ENCODE measurements at regions not wholly inside any gene's neighbourhood (a gene's known extent, or its start where the extent isn't known, plus 50 kb on each side); places are given as distances from the start of the nearest gene placed in this dataset.
"Not testable (repeated sequence)": the region's sequence is repeated elsewhere in the genome, so short reads cannot be mapped to it uniquely, and the experiment has no call there.

DNA sequence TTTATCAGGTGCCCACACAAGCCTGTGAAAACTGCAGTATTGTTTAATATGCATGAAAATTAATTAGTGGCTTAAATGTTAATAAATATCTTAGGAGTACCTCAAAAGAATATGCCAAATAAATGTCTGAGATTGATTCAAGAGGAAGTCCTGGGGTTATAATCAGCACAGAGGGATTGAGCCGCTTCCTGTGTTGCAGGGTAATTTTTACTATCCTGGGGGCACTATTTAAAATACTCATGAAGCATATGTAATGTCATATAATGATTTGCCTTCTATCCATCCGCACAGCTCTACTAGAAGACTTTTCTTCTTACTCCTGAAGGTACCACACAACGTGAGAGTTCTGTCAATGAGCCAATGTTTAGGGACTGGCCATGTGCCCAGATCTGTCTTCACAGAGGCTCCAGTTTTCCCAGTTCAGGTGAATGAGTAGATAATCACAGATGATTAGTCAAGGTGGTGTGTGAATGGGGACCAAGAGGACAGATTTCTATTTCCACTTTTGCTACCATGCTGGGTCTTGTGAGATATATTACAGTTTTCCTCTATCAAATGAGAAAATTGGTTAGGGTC, 233.3 kb downstream of the USP46 start:
- no peak overlapping the region for H3K4me3 Mint-ChIP-seq
- H3K27ac Mint-ChIP-seq, result no peak overlapping the region
- H3K4me1 Mint-ChIP-seq (ENCODE audit: low read depth), result no peaks in the 10 kb centered on the region
- peaks cover 0 to 1% of the 10 kb centered on the region in 2 donors for H3K36me3 Mint-ChIP-seq (ENCODE audit: insufficient read depth in 2 of 2)
- no peaks in the 10 kb centered on the region for H3K27me3 Mint-ChIP-seq (ENCODE audit: low read depth)
- no peaks in the 10 kb centered on the region for H3K9me3 Mint-ChIP-seq
- ATAC-seq (replicated peaks in 1 of 2), result no peak
- DNase-seq, result no peak

DNA sequence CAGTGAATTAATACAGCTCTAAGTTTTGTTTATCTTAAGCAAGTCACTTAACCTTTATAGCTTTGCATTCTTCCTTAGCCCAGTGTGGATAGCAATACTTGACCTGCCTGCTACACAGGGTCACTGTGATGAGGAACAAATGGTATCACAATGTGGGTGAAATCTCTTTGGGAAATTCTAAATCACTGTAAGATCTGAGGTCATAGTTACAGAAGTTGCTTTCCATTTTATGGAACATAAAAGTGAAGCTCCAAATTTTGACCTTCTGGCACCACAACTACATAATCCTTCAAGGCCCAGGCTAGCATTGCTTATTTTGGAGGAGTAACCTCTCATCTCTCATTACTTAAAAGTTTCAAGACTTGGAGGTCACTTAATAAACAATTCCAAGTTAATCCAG, 227.7 kb downstream of the USP46 start:
- Mint-ChIP-seq H3K9me3 (no peaks in the 10 kb centered on the region), H3K4me1 (ENCODE audit: low read depth) (no peaks in the 10 kb centered on the region), H3K4me3 (no peak overlapping the region), H3K36me3 (ENCODE audit: insufficient read depth in 2 of 2) (no peaks in the 10 kb centered on the region), H3K27ac (no peak overlapping the region), H3K27me3 (ENCODE audit: low read depth) (peaks cover 14% of the 10 kb centered on the region)
- no peak for ATAC-seq (replicated peaks in 1 of 2)
- DNase-seq, result no peak

DNA sequence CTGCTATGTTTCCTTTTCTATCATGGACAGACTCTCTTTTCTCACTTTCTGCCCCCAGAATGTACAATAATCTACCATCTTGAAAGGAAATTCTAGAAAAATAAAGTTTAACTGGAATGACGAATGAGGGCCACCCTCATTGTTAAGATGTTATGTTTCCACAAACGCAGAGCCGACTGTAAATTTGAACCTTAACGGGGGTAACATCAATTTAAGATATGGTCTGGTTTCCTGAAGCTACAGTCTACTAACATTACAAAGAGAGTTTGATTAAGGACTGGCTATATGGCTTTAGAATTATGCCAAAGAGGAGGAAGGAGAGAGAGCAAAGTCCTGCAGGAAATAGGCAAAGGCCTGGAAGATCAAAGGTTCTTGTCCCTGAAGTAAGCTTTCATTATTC, 227.2 kb downstream of the USP46 start:
- H3K36me3 Mint-ChIP-seq (ENCODE audit: insufficient read depth in 2 of 2), result no peaks in the 10 kb centered on the region
- H3K9me3 Mint-ChIP-seq, result no peaks in the 10 kb centered on the region
- H3K4me3 Mint-ChIP-seq, result no peak overlapping the region
- DNase-seq (no peak), ATAC-seq (replicated peaks in 1 of 2) (no peak)
- H3K27ac Mint-ChIP-seq, result no peak overlapping the region
- no peaks in the 10 kb centered on the region for H3K4me1 Mint-ChIP-seq (ENCODE audit: low read depth)
- H3K27me3 Mint-ChIP-seq (ENCODE audit: low read depth), result peaks cover 16% of the 10 kb centered on the region

DNA sequence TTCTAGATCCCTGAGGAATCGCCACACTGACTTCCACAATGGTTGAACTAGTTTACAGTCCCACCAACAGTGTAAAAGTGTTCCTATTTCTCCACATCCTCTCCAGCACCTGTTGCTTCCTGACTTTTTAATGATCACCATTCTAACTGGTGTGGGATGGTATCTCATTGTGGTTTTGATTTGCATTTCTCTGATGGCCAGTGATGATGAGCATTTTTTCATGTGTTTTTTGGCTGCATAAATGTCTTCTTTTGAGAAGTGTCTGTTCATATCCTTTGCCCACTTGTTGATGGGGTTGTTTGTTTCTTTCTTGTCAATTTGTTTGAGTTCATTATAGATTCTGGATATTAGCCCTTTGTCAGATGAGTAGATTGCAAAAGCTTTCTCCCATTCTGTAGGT, 216.6 kb downstream of the USP46 start:
- not testable (repeated sequence) for H3K9me3 Mint-ChIP-seq; DNase-seq; H3K27me3 Mint-ChIP-seq (ENCODE audit: low read depth); ATAC-seq (replicated peaks in 1 of 2); H3K36me3 Mint-ChIP-seq (ENCODE audit: insufficient read depth in 2 of 2); H3K27ac Mint-ChIP-seq; H3K4me3 Mint-ChIP-seq; H3K4me1 Mint-ChIP-seq (ENCODE audit: low read depth)

DNA sequence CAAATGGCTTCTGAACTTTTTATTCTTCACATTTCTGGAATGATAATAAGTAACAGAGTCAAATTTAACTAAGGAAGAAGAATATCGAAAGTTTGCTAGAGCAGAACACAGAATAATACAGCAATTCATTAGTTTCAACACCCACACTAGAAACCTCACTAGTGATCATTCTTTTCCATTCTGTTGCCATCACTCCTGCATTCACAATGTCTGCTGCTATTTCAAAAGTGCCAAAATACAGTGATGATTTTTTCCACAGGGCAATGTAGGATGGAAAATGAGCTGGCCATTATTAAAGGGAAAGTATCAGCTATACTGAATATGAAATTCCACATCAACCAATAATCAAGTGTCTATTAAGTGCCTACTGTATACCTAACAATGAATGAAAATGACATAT, 186.7 kb downstream of the USP46 start:
- H3K27me3 Mint-ChIP-seq (ENCODE audit: low read depth), result no peaks in the 10 kb centered on the region
- H3K4me1 Mint-ChIP-seq (ENCODE audit: low read depth), result no peaks in the 10 kb centered on the region
- peaks cover 3 to 4% of the 10 kb centered on the region in 2 donors for H3K9me3 Mint-ChIP-seq
- H3K4me3 Mint-ChIP-seq, result no peak overlapping the region
- ATAC-seq (replicated peaks in 1 of 2) (no peak), DNase-seq (no peak)
- no peaks in the 10 kb centered on the region for H3K36me3 Mint-ChIP-seq (ENCODE audit: insufficient read depth in 2 of 2)
- no peak overlapping the region for H3K27ac Mint-ChIP-seq

DNA sequence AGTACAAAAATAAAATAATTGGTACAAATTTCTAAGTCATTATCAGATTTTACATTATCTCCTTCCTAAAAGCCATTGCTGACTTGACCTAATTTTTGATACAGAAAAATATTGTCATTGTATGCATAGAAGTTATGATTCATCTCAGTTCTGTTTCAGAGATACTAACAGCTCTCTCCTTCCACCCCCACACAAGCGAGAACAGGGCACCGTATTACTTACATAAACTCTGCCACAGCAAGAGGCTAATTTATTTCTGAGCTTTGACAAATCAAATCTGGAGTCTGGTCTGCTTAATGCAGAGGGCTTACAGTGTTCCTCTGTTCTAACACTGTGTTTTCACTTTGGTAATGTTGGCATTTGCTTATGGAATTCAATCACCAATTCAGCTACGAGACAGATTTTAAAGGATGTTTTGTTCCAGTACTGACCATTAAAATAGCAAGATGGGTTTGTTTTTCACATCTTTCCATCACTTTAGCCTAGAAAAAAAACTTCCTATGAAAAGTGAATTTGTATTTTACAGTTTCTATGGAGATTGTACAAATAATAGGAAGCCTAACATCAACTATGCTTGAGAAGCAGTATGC, 181.8 kb downstream of the USP46 start:
- no peak for ATAC-seq (replicated peaks in 1 of 2)
- H3K27ac Mint-ChIP-seq, result no peak overlapping the region
- DNase-seq, result no peak
- H3K36me3 Mint-ChIP-seq (ENCODE audit: insufficient read depth in 2 of 2), result no peaks in the 10 kb centered on the region
- no peaks in the 10 kb centered on the region for H3K9me3 Mint-ChIP-seq
- no peaks in the 10 kb centered on the region for H3K27me3 Mint-ChIP-seq (ENCODE audit: low read depth)
- no peak overlapping the region for H3K4me3 Mint-ChIP-seq
- H3K4me1 Mint-ChIP-seq (ENCODE audit: low read depth), result no peaks in the 10 kb centered on the region

DNA sequence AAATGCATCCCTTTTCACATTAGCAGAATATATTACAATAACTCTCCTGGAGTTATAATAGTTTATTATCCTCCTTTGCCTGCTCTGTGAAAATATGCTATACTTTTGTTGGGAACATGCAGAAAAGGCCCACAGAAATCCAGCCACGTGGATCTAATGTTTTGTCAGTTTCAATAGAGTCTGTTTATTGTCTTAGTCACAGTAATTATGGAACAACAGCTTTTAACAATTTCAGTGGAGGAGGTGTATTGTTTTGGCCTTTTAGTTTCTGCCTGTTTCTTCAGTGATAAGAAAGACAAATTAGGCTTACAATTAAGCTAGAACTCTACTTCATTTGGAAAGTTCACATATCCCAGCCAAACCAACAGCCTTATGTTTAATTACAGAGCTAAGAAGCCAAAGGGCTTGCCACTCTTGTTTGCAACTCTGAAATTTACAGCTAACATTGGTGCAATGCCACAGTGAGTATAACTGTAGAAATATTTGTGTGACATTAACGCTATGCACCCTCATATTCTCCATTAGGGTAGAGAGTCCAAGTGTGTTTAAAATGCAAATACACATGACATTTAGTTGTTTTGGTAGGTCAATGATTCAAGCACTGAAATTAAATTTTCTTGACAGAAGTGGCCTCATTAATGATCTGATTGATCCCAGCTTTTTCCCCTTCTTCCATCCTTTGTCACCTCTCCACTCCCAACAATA, 175.8 kb downstream of the USP46 start:
- no peaks in the 10 kb centered on the region for H3K4me1 Mint-ChIP-seq (ENCODE audit: low read depth)
- H3K4me3 Mint-ChIP-seq, result no peak overlapping the region
- H3K9me3 Mint-ChIP-seq, result peaks cover 0 to 2% of the 10 kb centered on the region in 2 donors
- H3K27ac Mint-ChIP-seq, result no peak overlapping the region
- ATAC-seq (replicated peaks in 1 of 2) (no peak), DNase-seq (no peak)
- H3K27me3 Mint-ChIP-seq (ENCODE audit: low read depth), result peaks cover 12% of the 10 kb centered on the region
- peaks cover 0 to 1% of the 10 kb centered on the region in 2 donors for H3K36me3 Mint-ChIP-seq (ENCODE audit: insufficient read depth in 2 of 2)

DNA sequence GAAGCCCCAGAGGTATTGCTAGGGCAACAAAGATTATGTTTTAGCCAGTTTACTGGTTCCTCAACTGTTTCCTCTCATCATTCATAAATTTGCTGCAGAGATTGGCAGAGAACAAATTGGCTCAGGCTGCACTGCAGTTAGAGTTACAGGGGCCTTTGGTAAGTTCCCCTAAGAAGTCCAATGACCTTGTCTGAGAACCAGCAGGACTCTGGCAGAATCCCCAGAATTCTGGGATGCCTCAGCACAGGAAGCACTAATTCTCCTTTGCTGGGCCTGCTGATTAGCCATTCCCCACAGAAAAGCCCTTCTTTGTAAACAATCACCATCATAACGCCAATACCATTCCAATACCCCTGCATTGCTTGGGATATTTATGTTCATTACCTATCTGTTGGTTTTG, 151.3 kb downstream of the USP46 start:
- Mint-ChIP-seq H3K9me3 (peaks cover 0 to 5% of the 10 kb centered on the region in 2 donors), H3K27me3 (ENCODE audit: low read depth) (peaks cover 19% of the 10 kb centered on the region), H3K4me1 (ENCODE audit: low read depth) (no peaks in the 10 kb centered on the region), H3K4me3 (no peak overlapping the region), H3K27ac (no peak overlapping the region), H3K36me3 (ENCODE audit: insufficient read depth in 2 of 2) (no peaks in the 10 kb centered on the region)
- no peak for DNase-seq
- ATAC-seq (replicated peaks in 1 of 2), result no peak

DNA sequence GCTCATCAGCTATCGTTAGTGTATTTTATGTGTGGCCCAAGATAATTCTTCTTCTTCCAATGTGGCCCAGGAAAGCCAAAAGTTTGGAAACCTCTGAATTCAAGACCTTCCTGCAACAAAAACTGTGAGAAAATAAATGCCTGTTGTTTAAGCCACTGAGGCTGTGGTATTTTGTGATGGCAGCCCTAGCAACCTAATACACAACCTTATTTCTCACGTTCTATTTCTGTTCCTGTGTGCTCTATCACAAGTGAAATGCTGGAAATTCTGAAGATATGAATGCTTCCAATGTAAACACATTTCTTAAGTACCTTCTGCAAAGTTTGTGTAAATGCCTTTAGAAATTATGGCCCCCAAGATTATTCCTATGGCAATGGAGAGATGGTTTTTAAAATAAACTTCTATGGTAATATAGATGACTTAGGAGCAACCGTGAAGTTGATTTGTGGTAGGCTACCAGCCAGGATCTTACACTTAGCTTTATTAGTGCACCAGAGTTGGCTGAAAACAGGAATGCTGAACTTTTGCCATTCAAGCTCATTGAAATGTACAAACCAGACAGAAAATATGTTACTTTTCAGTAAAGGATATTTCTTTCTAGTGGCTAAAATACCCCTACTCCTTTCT, 148.0 kb downstream of the USP46 start:
- Mint-ChIP-seq H3K27me3 (ENCODE audit: low read depth) (peaks cover 14% of the 10 kb centered on the region), H3K9me3 (peaks cover 2 to 3% of the 10 kb centered on the region in 2 donors), H3K4me3 (no peak overlapping the region), H3K36me3 (ENCODE audit: insufficient read depth in 2 of 2) (peaks cover 0 to 1% of the 10 kb centered on the region in 2 donors), H3K4me1 (ENCODE audit: low read depth) (no peaks in the 10 kb centered on the region), H3K27ac (no peak overlapping the region)
- ATAC-seq (replicated peaks in 1 of 2), result no peak
- no peak for DNase-seq

DNA sequence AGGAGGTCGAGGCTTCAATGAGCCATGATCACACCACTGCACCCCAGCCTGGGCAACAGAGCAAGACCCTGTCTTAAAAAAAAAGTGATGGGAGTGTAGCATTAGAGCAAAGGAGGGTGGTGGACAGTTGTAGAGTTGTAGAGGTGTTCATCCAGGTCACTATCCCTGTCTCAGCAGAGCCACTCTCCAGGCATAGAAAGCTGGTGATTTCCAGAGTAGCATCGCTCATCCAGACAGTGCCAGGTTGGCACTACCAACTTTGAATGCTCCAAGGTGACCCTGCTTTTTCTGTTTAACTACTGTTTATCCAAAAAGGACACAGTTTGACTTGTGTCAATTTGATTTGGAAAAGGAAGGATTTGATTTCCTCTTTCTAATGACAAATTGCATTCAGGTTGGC, 147.3 kb downstream of the USP46 start:
- no peaks in the 10 kb centered on the region for H3K4me1 Mint-ChIP-seq (ENCODE audit: low read depth)
- H3K9me3 Mint-ChIP-seq, result peaks cover 2 to 3% of the 10 kb centered on the region in 2 donors
- H3K4me3 Mint-ChIP-seq, result no peak overlapping the region
- H3K27me3 Mint-ChIP-seq (ENCODE audit: low read depth), result peaks cover 11% of the 10 kb centered on the region
- ATAC-seq (replicated peaks in 1 of 2) (no peak), DNase-seq (no peak)
- H3K36me3 Mint-ChIP-seq (ENCODE audit: insufficient read depth in 2 of 2), result peaks cover 0 to 1% of the 10 kb centered on the region in 2 donors
- no peak overlapping the region for H3K27ac Mint-ChIP-seq

DNA sequence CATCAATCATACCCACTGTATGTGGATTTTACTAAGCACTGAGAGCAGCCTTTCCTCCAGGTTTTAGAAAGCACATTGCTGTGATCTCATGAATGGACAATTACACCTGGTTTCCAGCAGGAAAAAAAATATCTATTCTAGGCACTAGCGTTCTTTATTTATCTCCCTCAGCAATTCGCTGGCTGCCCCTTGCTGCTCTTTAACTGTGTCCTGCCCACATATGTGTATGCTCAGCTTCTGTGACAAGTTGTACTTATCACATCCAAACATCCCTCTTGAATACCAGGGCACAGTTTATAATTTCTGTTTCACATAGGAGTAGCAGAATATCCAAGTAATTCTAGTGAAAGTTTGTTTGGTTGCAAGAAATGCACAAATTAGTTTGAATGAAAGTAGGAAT, 146.8 kb downstream of the USP46 start:
- H3K36me3 Mint-ChIP-seq (ENCODE audit: insufficient read depth in 2 of 2), result peaks cover 0 to 1% of the 10 kb centered on the region in 2 donors
- no peak for ATAC-seq (replicated peaks in 1 of 2)
- DNase-seq, result no peak
- H3K27ac Mint-ChIP-seq, result no peak overlapping the region
- H3K4me1 Mint-ChIP-seq (ENCODE audit: low read depth), result no peaks in the 10 kb centered on the region
- H3K9me3 Mint-ChIP-seq, result peaks cover under 1 to 3% of the 10 kb centered on the region in 2 donors
- H3K4me3 Mint-ChIP-seq, result no peak overlapping the region
- H3K27me3 Mint-ChIP-seq (ENCODE audit: low read depth), result peaks cover 11% of the 10 kb centered on the region

DNA sequence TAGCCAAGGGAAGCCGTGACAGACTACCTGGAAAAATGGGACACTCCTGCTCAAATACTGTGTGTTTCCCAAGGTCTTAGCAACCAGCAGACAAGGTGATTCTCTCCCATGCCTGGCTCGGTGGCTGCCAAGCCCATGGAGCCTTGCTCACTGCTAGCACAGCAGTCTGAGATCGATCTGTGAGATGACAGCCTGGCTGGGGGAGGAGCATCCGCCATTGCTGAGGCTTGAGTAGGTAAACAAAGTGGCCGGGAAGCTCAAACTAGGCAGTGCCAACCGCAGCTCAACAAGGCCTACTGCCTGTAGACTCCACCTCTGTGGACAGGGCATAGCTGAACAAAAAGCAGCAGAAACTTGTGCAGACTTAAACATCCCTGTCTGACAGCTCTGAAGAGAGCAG, 137.0 kb downstream of the USP46 start:
- not testable (repeated sequence) for H3K27ac Mint-ChIP-seq; ATAC-seq (replicated peaks in 1 of 2); H3K4me1 Mint-ChIP-seq (ENCODE audit: low read depth); H3K4me3 Mint-ChIP-seq; H3K36me3 Mint-ChIP-seq (ENCODE audit: insufficient read depth in 2 of 2); H3K9me3 Mint-ChIP-seq; H3K27me3 Mint-ChIP-seq (ENCODE audit: low read depth); DNase-seq

DNA sequence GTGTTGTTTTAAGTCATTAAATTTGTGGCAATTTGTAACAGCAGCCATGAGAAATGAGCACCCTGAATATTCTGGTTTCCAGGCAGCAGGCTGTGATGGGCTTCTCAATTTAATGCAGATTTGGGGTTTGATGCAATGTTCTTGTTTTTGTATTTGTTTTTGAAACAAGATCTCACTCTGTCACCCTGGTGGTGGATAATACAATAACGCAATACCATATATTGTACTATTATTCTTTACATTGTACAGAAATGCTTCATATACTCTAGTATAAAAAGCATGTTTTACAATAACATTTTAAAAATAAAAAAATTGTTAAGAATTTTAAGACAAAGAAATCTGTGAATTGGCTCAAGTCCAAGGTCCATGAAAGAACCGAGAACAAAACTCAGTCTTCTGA, 129.1 kb downstream of the USP46 start:
- Mint-ChIP-seq H3K4me3 (no peak overlapping the region), H3K36me3 (ENCODE audit: insufficient read depth in 2 of 2) (peaks cover 0 to 3% of the 10 kb centered on the region in 2 donors), H3K9me3 (peaks cover 6 to 9% of the 10 kb centered on the region in 2 donors), H3K4me1 (ENCODE audit: low read depth) (no peaks in the 10 kb centered on the region), H3K27me3 (ENCODE audit: low read depth) (peaks cover 9% of the 10 kb centered on the region), H3K27ac (no peak overlapping the region)
- no peak for ATAC-seq (replicated peaks in 1 of 2)
- DNase-seq, result no peak

Measured in activated T-cell treated with anti-CD3 and anti-CD28 coated beads, Interleukin-2, amount 50 U/mL, for 72 hours (primary cell).